GM19395 (cell line): ENCODE measurements at regions not wholly inside any gene's neighbourhood (a gene's known extent, or its start where the extent isn't known, plus 50 kb on each side); places are given as distances from the start of the nearest gene placed in this dataset.
A peak's percentile ranks its signal among the peaks of the same experiment; 100 is the strongest.

Source experiments
- ATAC-seq: cut with Tn5 transposase; IDR thresholded peaks from one replicate; pipeline ENCODE4 v1.9.1; 2021; ENCODE audit warnings: mild to moderate bottlenecking, moderate library complexity; ENCODE audit not compliant: unreplicated experiment

DNA sequence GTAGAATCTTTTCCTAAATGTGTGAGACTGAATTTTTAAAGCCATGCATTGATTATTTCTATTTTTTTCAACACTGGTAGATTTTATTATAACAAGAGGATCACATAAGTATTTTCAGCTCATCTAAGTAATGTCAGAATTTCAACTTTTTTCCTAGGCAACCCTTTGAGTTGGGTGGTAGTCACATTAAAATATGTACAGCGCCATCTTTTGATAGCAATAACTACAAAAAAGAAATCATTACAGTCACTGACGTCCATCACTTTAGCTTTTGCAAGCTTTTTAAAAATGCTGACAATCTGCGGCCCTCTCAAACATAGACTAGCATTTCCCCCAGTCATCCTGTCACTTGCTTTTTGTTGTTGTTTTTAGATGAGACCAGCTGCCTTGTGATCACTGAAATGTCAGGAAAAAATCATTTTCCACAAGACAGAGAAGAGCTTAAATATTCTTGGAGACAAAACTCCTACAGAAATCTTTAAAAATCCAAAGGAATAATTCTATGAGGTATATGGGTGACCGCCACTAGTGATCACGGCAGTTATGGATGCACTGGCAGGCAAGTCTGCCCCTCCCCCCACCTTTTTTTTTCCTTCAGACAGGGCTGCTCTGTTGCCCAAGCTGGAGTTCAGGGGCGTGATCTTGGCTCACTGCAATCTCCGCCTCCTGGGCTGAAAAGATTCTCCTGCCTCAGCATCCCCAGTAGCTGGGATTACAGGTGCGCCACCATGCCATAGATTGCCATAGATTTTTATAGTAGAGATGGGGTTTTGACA, 384.0 kb upstream of the KCNMB2 start:
- ATAC-seq, result no peak

DNA sequence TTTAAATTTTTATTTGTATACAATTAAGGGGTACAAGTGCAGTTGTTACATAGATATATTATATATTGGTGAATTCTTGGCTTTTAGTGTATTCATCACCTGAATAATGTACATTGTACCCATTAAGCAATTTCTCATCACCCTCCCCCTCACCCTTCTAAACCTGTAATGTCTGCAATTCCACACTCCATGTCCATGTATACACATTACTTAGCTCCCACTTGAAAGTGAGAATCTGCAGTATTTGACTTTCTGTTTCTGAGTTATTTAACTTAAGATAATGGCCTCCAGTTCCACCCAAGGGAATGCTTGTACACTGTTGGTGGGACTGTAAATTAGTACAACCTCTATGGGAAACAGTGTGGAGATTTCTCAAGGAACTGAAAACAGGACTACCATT, 383.2 kb upstream of the KCNMB2 start:
- ATAC-seq, result no peak

DNA sequence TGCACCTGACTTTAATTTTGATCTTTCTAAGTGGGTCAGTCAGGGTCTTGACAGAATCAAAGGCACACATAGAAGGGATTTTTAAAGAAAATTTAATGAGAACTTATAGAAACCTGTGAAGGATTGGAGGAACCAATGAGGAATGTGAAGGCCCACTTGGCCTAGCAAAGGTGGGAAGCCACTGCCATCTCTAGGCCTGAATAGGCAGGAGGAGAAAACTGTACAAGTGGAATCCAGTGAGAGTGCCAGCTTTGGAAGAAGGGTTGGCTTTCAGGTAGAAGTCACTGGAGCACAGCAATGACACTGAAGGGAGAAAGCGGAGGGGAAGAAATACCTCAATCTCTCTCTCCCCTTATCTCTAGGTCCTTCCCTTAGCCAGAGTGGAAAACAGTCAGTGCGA, 380.7 kb upstream of the KCNMB2 start:
- no peak for ATAC-seq

DNA sequence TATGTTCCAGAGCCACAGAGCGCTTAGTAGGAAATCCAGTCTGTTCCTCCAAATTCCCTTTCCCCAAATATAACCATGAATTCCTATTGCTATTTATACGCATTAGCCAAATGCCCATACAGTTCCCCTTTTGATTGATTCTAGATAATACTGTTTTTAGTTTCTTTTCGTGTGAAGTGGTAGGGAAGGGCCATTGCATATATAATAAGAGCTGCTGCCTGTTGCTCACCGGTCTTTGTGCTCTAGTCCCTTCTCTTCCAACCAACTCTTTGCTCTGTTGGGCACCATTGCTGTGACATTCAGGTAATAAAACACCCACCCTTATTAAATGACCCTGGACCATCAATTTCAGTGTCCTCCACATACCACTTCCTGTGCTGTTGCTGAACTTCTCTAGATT, 379.9 kb upstream of the KCNMB2 start:
- ATAC-seq, result no peak

DNA sequence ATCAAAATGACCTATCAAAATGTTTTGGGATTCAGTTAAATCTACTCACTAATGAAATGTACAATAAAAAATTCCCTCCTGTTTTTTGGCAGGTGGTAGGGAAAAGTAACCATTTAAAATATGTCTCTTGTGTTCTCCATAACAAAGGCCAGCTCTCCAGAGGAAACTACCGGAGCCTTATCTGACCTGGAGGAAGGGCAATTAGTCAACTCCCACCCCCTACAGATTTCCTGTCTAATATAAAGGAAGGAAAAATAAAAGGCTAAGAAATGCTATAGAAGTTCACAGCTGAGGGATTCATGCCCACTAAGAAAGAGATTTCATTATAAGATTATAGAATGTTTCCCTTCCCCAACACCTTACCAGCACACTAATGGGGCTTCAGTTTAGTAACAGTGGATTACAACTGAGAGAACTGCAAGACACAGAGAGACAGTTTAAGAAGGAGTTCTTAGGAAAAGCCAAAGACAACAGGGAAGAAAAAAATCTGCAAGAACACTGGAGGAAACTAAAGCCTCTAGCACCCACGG, 376.5 kb upstream of the KCNMB2 start:
- no peak for ATAC-seq

DNA sequence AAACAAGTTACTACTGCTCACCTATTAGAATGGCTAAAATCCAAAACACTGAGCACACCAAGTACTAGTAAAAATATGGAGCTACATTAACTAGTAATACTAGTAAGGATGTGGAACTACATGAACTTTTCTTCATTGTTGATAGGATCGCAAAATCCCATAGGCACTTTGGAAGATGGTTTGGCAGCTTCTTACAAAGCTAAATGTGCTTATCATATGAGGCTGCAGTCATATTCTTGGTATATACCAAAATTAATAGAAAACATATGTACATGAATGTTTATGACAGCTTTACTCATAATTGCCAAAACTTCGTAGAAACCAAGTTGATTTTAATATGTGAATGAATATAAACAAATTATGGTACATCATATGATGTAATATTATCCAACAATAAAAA, 366.8 kb upstream of the KCNMB2 start:
- ATAC-seq, result no peak

DNA sequence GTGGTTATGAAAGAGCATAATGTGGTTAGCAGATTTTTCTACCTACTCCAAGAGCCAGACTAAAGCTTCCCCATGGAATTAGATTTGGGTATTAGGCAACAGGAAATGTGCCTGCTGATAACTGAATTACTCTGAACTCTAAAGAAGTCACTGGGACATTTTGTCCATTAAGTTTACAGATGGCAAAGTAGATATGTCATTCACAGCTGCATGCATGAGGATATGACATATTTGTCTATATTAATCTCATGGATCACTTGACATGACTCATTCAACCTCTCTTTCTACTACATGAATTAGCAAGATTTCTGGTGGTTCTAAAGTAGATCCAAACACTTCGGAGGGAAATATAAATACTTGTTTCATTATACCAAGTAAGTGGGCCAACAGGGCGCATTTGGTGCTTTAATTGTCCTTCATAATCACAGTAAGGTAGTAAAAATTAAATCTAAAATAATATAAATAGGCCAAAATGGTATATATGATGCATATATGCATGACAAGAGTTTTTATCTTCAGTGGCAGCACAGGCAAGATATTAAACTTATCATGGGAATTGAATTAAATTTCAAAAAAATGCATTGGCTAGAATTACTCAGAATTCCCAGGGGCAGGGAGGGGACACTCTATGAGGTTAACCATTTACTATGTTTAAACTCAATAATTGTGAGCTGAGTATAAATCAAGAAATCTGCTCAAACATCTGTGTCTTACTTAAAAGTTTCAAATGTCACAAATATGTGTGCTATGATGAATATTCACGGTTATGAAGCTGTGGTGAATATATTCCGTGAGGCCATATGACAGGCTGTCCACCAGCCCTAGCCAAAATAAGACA, 365.3 kb upstream of the KCNMB2 start:
- ATAC-seq, result no peak

DNA sequence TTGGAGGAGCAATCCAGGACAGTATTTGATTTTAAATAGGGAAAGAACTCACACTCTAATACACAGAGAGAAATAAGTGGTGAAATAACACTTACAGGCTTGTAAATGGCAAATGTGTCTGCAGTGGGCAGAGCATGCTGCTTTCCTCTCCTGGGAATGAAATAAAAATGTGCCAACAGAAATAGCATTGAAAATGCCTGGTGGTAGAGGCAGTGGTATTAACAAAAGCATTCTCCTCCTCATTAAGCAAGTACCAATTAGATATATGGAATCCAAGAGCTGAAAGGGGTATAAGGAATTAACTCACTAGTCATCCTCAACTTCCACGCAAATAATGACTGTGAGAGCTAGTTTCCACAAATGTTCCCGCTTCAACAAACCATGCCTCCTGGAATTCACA, 364.1 kb upstream of the KCNMB2 start:
- no peak for ATAC-seq

DNA sequence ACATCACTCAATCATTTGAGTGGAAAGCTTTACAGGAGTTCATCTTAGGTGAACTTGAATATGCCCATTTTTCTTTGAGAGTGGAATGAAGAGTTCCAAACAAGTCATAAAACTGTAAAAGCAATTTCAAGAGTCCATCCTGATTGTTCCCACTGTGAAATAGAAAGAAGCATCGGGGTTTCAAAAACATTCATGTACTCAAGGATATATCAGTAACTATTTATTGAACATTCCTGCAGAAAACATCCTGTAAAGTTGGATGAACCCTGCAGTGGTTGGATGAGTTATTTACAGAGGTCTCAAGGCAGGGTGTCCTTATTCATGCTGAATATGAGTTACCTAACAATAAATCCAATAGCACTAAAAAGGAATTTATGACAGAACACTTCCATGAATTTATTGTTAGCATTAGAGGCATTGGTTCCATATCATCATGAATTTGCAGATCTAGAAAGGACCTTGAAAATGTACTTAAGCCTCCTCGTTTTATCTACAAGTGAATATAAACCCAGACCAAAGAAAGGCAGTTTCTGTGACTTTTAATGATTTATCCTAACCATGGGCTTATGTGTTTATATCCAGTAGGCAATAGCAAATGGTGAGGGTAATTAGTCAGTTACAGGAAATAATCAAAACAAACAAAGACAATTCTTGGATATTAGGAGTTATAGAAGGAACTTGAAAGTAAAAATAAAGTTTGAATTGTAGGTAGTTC, 361.9 kb upstream of the KCNMB2 start:
- ATAC-seq, result no peak

DNA sequence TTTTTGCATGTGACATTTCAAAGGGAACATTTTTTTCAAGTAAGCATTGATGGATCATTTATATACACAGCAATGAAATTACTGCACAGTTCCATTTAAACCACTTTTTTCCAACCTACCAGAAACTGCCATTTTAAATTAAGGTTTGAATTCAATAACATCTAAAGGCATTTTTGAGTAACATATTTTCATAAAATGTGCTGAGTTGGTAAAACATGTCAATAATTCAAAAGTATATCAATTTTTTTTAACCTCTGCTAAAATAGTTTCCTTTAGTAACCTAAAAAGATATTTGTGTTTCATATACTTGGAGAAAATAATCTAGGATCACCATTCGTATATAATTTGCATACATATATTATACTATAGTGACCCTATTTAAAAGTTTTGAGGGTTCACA, 355.1 kb upstream of the KCNMB2 start:
- ATAC-seq, result no peak

DNA sequence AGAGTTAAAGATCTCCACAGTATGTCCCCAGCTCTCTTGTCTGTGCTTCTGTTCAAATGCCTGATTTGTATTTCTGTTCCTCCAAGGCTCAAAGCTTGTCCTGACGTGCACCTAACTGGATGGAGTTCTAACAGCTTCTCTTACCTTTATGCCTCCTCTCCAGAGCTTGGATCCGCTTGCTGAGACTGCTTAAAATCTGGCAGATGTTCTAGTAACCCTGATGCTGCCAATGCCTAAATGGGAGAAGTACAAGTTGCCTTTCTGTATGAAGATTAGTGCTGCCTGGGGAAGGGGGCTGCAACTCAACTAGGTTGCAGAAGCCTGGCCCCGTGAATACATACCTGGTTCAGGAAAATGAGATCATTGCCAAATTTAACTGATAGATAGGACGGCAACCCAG, 354.5 kb upstream of the KCNMB2 start:
- no peak for ATAC-seq

DNA sequence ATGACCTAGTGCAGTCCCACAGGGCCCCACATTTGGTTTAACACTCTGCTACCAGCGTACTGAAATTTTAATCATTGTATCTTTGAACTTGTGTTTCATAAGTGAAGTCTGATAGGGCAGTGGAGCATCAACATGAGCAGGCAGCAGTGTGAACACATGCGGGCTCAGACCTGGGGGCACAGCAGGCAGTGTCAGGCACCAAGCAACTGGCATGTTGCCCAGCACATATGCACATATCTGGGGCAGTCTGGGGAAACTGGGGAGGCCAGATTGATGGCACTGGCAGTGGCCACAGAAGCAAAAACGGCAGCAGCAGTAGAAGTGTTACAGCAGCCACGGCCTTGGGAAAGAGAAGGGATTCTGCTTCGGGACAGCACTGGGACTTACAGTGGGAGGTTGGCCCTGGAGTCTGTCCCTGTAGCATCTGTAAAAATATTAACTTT, 353.9 kb upstream of the KCNMB2 start:
- no peak for ATAC-seq

DNA sequence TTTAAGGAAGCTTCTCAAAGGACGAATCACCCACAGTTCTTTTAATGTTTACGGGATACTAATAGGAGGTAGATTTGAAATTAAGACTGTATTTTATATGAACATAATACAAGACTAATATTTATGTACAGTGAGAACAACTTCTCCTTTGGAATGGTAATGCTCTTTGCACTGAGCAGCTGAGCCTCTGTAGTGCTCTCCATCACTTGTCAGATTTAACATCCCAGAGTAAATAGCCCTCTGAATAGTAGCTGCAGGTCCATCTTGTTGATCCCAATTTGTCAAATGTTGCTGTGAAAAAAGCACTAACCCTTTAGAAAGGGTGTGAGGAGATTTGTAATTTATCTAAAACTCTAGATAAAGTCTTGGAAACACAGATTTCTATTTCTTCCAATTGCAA, 351.4 kb upstream of the KCNMB2 start:
- no peak for ATAC-seq

DNA sequence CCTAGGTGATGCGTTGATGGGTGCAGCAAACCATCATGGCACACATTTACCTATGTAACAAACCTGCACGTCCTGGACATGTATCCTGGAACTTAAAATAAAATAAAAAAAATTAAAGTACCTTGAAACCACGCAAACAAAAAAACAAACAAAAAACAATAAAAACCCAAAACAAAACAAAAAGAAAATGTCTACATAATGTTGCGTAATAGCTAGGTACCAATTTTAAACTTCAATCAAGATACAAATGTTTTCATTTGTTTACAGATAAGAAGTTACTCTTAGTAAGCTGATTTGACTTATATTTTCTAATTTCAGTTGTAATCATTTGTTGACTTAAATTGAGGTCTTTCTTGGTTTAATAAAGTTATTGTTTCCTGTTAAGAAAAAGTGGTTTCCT, 349.6 kb upstream of the KCNMB2 start:
- no peak for ATAC-seq

DNA sequence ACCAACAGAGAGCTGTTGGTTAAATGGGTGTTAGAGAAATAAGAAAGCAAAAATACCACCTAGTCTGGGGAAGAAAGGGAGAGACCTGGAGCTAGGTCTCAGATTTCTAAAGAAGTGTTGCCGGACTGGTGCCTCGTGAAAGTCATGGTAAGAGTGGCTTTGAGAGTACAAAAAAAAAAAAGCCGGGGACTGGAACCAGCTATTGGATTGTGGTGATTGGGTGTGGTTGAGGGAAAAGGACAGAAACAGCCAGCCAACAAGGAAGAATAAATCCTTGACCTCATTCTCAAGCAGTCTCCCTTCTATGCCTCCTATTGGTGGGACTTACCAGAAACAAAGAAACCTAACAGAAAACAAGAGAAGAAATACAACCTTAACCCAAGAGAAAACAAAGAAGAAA, 346.4 kb upstream of the KCNMB2 start:
- ATAC-seq, result no peak

DNA sequence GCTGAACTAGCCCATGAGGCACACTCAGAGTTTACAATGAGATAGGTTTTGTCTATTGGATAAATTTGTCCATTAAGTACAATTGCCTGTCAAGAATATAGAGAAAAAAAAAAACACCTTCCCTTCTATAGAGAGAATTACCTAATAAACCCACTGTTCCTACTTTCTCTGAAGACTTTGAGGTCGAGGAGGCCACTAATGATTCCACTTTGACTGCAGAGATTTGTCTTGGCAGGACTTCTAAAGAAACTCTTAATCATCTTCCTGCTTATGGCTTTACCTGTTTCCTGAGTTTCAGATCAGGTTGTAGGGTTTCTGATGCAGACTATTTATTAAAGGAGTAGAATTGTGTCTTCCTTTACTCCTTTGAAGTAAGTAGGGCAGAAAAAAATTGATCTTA, 342.4 kb upstream of the KCNMB2 start:
- no peak for ATAC-seq

DNA sequence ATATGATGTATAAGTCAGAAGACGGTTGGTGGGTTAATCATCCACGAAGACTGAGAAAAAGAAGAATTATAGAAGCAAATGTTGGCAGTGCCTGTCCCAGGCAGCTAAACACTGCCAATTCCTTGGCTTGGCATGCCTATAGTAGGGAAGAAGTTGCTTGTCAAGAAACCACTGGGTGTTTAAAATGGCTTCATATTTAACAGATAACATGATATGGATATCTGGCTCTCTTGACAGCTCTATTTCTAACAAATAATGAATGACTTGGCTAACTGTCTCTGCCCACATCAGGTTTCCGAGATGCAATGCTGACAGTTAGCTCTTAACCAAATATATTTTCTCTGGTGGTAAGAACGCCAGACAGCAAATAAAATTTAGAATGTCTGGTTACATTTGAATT, 341.7 kb upstream of the KCNMB2 start:
- ATAC-seq, result no peak

DNA sequence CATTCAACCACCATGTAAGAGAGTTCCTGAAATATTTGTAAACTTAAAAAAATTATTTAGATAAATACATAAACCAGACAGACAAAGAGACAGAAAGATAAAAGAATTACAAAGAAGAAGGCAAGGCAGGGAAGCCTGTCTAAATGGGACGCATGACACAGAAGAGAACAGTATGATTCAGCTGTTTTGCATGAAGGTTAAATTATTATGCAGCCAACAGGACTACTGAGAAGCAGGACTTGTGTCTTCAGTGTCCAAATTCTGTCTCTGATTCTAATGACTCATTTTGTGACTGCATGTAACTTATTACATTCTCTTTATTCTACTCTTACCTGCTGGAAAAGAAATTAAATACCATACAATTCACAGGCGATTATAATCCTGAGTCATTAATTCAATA, 340.4 kb upstream of the KCNMB2 start:
- peak; percentile 88 for ATAC-seq

DNA sequence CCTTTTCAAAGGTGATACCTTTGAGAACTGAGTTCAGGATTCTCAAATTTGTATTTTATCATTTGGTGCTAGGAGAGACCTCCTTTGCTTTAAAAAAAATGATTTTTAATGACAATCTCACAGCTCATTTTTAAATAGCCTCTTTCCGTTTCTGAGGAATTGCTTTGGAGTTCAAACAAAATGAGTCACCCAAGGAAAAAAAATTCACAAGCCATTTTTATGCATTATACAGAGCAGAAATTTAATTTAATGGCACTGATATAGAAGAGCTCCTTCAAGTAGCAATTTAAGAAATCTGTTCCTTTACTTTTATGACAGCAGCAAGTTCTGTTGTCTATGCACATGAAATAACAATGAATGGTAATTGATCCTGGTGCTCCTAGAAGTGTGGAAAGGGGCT, 337.9 kb upstream of the KCNMB2 start:
- no peak for ATAC-seq

DNA sequence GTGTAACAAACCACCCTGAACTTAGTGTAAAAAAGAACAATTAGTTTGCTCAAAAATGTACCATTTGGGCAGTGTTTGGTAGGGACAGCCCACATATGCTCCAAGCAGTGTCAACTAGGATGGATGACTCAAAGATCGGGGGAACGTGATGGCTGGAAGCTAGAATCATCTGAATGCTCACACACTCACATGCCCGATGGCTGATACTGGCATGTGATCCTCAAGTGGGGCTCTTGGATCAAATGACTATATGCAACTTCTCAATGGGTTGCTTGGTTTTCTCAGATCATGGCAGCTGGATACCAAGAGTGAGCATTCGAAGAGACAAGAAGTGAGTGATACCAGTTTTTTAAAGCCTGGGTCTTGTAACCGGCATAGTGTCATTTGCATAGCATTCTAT, 335.9 kb upstream of the KCNMB2 start:
- no peak for ATAC-seq

DNA sequence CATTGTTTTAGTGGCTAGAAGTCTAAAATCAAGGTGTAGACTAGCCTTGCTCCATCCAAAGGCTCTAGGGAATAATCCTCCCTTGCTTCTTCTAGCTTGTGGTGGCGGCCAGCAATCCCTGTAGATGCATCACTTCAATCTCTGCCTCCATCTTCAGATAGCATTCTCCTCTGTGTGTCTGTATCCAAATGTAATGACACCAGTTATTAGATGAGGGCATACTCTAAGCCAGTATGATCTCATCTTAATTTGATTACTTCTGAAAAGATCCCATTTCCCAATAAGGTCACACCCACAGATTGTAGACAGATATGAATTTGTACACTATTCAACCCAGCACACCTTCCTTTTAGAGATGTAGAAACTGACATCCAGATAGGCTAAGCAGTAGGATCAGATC, 334.5 kb upstream of the KCNMB2 start:
- no peak for ATAC-seq

DNA sequence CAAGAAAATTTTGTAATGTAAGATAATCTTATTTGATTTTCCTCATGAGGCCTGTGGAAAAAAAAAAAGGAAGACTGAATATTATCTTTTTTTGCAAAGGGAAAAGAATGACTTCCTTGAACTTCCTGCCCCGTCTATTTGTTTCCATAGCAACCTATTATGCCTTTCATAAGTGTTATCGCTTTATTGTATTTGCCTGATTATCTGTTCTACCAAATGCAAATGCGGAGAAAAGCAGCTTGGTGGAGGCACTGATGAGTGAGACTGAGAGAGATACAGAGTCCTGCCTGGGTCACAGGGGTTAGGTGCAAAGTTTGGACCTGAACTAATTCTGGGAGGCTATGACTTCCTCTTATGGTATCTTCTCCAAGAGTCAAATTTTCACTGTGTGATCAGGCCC, 334.0 kb upstream of the KCNMB2 start:
- ATAC-seq, result no peak
